Right atrium auricular region (tissue), 2 donors: ENCODE measurements at regions not wholly inside any gene's neighbourhood (a gene's known extent, or its start where the extent isn't known, plus 50 kb on each side); places are given as distances from the start of the nearest gene placed in this dataset.

Experiments
- DNase-seq: peaks from one replicate; pipeline ENCODE4 v3.0.0-alpha.2; 2019; ENCODE audit warnings: low spot score
- H3K27ac ChIP-seq, 2 donors: fragments of 200-600 bp; sonication (generic); 1 replicate in 1 of 2; 2 replicates in 1 of 2; pipeline ENCODE4 v1.5.1; 2016 to 2019
- H3K27me3 ChIP-seq, 2 donors: fragments of 200-600 bp; sonication (generic); one replicate each; pipeline versions ENCODE4 v1.5.1 to v1.6.0; 2017 to 2019
- H3K36me3 ChIP-seq: fragments of 200-600 bp; sonication (generic); one replicate; pipeline ENCODE4 v1.5.1; 2016
- H3K4me1 ChIP-seq, 2 donors: fragments of 200-600 bp; sonication (generic); one replicate each; pipeline versions ENCODE4 v1.5.1 to v1.6.0; 2017 to 2019
- H3K4me3 ChIP-seq, 2 donors: fragments of 200-600 bp; sonication (generic); 1 replicate in 1 of 2; 2 replicates in 1 of 2; pipeline ENCODE4 v1.5.1; 2017 to 2019; ENCODE audit warnings: mild to moderate bottlenecking in 1 of 2, moderate library complexity in 1 of 2
- H3K9me3 ChIP-seq, 2 donors: fragments of 200-600 bp; sonication (generic); one replicate each; pipeline ENCODE4 v1.5.1; 2019
- CTCF ChIP-seq, 2 donors: fragments of 200-600 bp; sonication (generic); IDR thresholded peaks; one replicate each; pipeline ENCODE4 v1.5.1; 2019; ENCODE audit warnings: antibody characterized with exemption in 2 of 2

- no peak overlapping the region for H3K4me3 ChIP-seq
- H3K36me3 ChIP-seq: no peaks in the 10 kb centered on the region
- no peaks in the 10 kb centered on the region for H3K27me3 ChIP-seq
- H3K27ac ChIP-seq: no peak overlapping the region
- H3K4me1 ChIP-seq: no peaks in the 10 kb centered on the region
- H3K9me3 ChIP-seq: no peaks in the 10 kb centered on the region
- no peak for TF ChIP-seq CTCF (IDR thresholded peaks at IDR 0.05)
- DNase-seq: no peak
These were observed 146.6 kb upstream of the RFX3 start for GRCh38 chr9:3672399-3672798.

DNA sequence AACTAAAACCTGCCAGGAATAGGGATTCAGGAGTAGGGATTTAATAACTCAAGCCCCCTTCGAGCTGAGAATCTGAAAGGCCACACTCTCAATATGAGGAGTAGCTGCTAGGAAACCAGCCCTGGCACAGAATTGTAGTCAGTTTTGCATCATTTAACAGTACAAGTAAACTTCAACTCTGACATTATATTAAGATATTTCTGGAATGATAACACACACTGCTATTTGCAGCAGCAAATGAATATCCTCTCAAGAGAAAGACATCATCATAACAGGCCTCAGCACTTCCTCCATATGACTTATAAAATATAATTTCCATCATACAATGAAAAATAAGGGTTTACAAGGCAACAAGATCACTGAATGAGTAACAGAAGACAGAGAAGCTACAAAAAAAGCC, 138.2 kb upstream of the RFX3 start:
- TF ChIP-seq CTCF (IDR thresholded peaks at IDR 0.05): no peak
- H3K9me3 ChIP-seq: no peaks in the 10 kb centered on the region
- no peaks in the 10 kb centered on the region for H3K27me3 ChIP-seq
- no peak overlapping the region for H3K4me3 ChIP-seq
- H3K4me1 ChIP-seq: no peaks in the 10 kb centered on the region
- no peak overlapping the region for H3K27ac ChIP-seq
- DNase-seq: no peak
- H3K36me3 ChIP-seq: no peaks in the 10 kb centered on the region

DNA sequence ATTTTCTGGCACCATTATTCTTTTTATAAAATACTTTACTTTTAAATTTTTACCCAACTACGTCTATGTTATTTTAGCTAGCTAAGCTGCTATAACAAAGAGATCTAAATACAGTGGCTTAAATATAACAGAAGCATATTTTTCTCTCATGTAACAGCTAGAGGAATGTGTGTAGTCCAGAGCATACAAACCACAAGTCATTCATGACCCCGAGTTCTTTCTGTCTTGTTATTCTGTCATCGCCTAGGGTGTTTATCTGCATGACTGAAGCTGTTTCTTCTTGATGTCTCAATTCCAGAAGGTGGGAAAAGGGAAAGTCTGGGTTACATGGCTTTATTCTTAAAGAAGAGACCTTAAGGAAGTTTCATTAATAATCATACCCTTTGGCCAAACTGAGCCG, 136.9 kb upstream of the RFX3 start:
- Histone ChIP-seq H3K4me1 (no peaks in the 10 kb centered on the region), H3K27me3 (no peaks in the 10 kb centered on the region), H3K9me3 (no peaks in the 10 kb centered on the region), H3K27ac (no peak overlapping the region), H3K36me3 (no peaks in the 10 kb centered on the region), H3K4me3 (no peak overlapping the region)
- no peak for DNase-seq
- no peak for TF ChIP-seq CTCF (IDR thresholded peaks at IDR 0.05)

GRCh38 chr9:3660936-3661335, 135.1 kb upstream of the RFX3 start:
- Histone ChIP-seq H3K4me1 (no peaks in the 10 kb centered on the region), H3K9me3 (no peaks in the 10 kb centered on the region), H3K27me3 (no peaks in the 10 kb centered on the region), H3K27ac (no peak overlapping the region), H3K4me3 (no peak overlapping the region), H3K36me3 (no peaks in the 10 kb centered on the region)
- TF ChIP-seq CTCF (IDR thresholded peaks at IDR 0.05): no peak
- DNase-seq: no peak

DNA sequence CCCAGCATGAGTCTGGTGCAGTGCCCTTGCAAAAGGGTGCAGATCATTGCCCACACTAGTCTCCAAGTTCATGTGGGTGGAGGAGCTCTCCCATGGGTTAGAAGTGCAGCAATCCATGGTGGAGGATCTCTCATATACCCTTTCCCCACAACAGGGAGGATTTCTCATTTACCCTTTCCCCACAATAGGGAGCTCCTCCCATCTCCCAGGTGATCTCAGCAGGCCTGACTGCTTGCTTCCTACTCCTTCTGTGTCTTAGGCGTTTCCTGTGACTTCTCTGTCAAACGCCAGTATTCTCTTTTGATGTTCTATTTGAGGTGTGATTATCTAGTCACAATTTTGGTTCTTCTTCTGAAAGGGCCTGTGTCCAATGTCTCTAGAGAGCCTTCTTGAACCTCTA, 133.8 kb upstream of the RFX3 start:
- no peaks in the 10 kb centered on the region for H3K36me3 ChIP-seq
- no peak for TF ChIP-seq CTCF (IDR thresholded peaks at IDR 0.05)
- H3K4me1 ChIP-seq: no peaks in the 10 kb centered on the region
- no peak overlapping the region for H3K4me3 ChIP-seq
- H3K27ac ChIP-seq: no peak overlapping the region
- no peaks in the 10 kb centered on the region for H3K27me3 ChIP-seq
- DNase-seq: no peak
- H3K9me3 ChIP-seq: no peaks in the 10 kb centered on the region

GRCh38 chr9:3658964-3659363, 133.2 kb upstream of the RFX3 start:
- no peaks in the 10 kb centered on the region for H3K9me3 ChIP-seq
- no peak for DNase-seq
- H3K36me3 ChIP-seq: no peaks in the 10 kb centered on the region
- no peaks in the 10 kb centered on the region for H3K27me3 ChIP-seq
- TF ChIP-seq CTCF (IDR thresholded peaks at IDR 0.05): no peak
- no peak overlapping the region for H3K27ac ChIP-seq
- no peak overlapping the region for H3K4me3 ChIP-seq
- no peaks in the 10 kb centered on the region for H3K4me1 ChIP-seq
